Dedifferentiated amniotic fluid mesenchymal stem cell (primary cell): ENCODE measurements at regions not wholly inside any gene's neighbourhood (a gene's known extent, or its start where the extent isn't known, plus 50 kb on each side); places are given as distances from the start of the nearest gene placed in this dataset.
"Not testable (repeated sequence)": the region's sequence is repeated elsewhere in the genome, so short reads cannot be mapped to it uniquely, and the experiment has no call there.

Source experiments
- DNase-seq: peaks from one replicate; pipeline ENCODE4 v3.0.0-alpha.2; 2016; ENCODE audit errors: extremely low spot score

DNA sequence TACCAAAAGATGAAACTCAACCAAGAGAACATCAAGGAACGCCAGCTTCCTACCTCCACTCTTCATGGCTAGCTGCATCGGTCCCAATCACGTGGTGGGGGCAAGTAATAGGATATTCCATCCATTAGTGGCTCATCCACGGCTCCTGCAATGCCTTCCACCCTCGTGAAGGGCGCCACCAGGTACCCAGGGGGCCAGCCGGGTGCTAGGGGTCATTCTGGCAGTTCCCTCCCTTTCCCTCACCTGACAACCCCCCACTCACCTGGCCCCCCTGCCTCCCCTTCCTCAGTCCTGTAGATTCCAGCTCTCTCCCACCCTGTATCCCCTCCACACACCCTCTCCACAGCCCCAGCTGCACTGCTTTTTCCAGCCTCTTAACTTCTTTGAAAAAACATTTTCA, 161.9 kb downstream of the URI1 start:
- no peak for DNase-seq

DNA sequence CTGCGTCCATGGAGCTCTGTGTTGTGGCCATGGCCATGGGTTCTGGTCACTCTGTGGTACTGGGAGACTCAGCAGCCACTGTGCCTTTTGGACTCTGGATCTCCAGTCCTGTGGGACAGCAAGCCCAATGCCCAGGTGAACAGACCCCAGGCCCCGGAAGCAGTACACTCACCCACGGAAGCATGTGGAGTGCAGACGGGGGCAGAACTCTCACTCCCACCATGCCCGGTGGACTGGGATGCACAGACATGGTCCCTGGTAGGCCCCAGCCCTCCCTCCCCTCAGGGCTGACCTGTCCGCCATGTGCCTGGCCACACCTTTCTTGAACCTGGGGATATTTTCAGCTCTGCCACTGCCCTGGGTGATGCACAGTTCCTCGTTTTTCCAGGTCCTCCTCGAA, 163.3 kb downstream of the URI1 start:
- no peak for DNase-seq

DNA sequence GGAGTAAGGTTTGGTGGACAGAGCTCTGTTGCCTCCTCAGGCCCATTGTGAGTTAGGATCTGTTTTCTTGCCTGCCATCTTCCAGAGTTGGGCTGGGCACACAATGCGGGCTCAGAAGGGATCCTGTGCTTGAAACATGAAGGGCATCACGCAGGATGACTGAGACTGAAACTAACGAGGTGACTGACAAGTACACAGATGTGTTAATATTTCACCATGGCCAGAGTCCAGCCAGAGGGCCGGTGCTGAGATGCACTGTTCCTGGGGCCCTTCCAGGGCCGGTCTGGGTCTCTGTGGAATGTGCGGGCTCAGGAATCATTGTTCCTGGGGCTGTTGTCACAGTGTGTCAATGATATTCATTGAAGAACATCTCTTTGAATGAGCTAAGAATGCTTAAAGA, 163.7 kb downstream of the URI1 start:
- DNase-seq = no peak

DNA sequence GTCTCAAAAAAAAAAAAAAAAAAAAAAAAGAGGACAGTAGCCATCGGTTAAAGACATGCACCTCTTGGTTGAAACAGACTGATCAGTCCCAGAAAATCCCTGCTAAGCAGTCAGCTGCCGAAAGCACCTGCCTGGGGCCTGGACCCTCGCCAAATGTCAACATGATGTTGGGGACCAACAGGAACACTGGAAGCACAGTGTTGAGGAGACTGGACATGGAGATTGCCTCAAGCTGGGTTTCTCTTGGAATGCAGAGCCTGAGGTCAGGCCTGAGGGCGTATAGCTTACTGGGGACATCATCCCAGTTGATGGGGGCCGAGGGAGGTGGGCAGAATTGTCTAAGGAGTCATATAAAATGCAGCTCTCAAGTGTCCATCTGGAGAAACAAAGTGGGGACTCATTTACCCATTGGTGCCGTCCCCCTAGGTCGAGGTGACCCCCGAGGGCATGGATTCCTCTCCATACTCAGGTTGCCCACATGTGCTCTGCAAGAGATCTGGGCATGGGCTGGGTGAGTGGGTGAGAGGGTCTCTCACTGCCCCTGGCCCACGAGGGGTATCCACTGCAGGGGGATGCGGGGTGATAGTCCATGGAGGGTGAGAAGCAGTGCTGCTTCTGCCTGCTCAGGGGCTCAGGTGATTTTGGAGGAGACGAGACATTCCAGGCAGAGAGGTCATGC, 164.5 kb downstream of the URI1 start:
- no peak for DNase-seq

DNA sequence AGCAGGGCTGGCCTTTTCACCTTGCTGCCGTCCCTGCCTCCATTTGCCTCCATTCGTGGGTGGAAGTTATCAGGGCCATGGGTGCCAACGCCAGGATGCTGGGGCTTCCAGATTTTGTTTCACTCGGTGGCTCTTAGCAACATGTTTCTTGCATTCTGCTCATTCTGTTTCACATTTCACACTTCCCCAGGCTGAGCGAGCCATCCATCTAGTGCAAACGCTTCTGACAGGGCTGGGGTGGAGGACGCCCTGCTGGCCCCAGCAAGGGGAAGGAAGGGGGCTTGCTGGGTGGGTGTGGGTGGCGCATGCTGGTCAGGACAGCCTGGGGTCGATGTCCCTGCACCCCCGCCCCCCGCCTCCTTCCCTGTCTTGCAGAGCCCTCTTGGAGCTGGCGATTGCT, 165.2 kb downstream of the URI1 start:
- DNase-seq = no peak

DNA sequence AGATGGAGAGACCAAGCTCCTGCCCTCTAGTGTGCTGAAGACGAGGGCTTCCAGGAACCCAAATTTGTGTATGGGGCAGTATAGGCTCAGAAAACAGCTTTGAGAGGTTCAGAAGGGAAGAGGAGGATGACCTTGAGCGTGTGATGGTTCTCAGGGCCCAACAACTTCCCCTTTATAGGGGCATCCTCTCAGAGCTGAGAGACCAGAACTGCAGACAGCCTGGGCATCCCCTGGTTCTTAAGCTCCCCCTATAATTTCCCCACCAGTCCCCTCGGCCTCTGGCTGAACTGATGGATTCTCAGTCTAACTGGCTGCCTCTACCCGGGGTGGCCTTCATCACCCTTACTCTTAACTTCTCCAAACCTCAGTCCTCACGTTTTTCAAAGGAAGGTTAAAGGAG, 167.5 kb downstream of the URI1 start:
- DNase-seq = no peak

DNA sequence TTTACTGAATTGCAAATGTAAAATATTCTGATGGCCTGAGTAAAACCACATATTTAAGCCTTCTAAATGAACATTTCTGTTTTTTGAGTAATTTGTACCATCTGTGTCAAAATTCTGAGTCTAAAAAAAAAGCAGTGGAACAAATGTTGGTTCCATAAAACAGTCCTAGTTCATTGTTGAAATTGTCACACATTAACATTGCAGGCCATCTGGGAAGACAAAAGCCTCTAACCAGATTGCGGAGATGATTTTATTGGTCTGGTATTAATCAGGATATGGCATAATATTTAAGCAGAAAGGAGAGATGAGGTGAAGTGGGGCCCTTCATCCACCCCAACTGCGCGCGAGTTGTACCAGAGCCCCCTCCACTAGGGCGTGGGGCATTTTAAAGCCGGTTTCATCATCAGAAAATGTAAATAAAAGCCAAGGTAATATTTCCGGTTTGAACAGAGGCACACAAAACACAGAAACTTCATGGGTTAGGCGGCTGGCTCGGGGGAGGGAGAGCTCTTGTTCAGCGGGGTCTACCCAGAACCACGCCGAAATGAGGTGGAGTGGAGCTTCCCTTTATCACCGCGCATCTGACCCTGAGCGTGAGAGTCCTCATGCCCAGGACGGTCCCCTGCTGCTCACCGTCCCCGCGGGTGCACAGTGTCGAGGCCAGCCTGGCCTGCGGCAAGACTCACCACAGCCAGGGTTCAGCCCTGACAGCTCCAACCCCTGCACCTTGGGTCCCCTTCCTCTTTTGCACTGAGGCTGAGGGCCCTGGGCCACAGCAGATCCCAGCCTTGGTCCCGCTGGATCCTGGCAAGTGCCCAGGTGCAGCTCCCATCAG, 169.2 kb downstream of the URI1 start:
- DNase-seq = no peak

DNA sequence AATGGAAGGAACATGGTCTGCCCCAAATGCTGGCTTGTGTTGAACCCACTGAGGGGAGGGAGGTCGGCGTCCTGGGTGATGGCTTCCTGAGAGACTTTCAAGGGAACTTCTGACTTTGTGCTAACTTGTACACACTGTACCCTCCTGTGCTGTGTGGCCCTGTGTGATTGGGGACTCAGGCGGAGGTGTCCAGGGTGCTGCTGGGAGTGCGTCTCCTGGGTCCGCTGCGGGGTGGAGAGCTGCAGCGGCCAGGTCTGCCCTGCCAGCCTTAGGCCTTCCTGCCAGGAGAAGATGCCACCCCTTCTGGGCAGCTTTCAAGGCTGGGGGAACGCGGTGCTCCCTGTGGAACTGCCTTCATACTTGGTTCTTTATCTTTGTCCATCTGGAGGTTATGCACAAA, 170.1 kb downstream of the URI1 start:
- no peak for DNase-seq

DNA sequence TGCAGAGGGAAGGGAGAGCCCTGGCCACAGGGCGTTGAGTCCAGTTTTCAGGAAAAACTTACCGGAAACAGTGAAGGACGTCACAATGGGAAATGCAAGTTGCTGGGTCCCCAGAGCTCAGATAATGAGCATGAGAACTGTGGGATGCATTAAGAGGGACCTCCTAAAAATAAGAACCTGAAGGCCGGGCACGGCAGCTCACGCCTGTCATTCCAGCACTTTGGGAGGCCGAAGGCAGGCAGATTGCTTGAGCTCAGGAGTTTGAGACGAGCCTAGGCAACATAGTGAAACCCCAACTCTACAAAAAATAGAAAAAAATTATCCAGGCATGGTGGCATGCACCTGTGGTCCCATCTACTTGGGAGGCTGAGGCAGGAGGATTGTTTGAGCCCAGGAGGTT, 170.6 kb downstream of the URI1 start:
- no peak for DNase-seq

DNA sequence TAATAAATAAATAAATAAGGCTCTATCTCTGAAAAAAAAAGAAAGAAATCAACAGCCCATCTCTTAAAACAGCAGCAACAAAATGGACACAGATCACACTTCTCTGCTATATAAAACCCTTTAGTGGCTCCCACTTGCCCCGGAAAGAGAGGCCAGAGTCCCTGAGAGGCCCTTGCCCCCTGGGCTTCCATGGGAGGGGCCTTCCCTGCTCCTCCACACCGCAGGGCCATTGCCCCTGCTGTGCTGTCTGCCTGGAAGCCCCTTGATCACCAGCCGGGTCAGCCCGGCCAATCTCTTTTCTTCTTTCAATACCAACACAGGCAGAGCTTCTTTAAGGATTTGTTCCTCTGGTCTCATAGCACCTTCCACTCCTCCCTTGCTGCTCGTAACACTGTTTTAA, 171.1 kb downstream of the URI1 start:
- no peak for DNase-seq

DNA sequence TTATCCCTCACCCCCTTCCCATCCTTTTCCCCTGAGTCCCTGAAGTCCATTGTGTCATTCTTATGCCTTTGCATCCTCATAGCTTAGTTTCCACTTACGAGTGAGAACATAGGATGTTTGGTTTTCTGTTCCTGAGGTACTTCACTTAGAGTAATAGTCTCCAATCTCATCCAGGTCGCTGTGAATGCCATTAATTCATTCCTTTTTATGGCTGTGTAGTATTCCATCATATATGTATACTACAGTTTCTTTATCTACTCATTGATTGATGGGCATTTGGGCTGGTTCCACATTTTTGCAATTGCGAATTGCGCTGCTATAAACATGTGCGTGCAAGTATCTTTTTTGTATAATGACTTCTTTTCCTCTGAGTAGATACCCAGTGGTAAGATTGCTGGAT, 172.1 kb downstream of the URI1 start:
- not testable (repeated sequence) for DNase-seq

DNA sequence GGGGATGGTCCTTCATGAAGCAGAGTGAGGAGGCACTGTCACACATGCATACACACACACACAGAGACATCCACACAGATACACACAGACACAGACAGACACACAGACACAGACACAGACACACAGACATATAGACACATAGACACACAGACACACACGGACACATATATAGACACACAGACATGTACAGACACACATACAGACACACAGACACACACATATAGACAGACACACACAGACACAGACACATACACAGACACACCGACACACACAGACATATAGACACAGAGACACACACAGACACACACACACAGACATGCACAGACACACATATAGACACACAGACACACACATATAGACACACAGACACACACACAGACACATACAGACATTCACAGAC, 173.9 kb downstream of the URI1 start:
- DNase-seq = no peak

DNA sequence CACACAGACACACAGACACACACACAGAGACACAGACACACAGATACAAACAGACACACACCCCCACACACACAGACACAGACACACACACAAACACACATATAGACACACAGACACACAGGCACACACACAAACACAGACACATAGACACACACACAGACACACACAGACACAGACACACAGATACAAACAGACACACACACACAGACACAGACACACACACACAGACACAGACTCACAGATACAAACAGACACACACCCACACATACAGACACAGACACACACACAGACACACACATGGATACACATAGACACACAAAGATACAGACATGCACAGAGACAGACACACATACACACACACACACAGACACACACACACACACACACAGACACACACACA, 174.5 kb downstream of the URI1 start:
- DNase-seq = no peak

DNA sequence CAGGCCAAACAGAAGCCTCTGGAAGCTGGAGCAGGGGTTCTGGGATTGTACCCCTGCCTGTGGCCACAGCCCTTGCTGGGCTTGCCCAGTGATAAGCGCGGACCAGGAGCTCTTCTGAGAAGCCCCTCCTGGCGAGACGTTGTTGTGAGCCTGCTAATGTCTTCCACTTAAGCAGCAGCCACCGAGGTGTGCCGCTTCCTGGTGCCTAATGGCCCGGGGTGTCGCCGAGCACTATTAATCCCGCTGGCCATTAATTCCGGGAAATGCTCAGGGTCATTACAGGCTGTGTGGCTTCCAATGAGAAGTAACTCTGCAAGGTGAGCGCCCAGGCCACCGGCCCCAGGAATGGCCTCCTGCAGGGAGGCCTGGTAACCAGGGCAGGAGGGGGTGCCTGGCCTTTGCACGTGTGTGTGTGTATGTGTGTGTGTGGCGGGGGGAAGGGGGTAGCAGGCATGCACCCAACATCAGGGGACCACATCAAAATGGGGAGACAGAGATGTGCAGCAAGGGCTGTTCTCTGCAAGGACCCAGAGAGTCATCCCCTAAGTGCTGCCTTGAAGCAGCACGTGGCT, 175.0 kb downstream of the URI1 start:
- no peak for DNase-seq

DNA sequence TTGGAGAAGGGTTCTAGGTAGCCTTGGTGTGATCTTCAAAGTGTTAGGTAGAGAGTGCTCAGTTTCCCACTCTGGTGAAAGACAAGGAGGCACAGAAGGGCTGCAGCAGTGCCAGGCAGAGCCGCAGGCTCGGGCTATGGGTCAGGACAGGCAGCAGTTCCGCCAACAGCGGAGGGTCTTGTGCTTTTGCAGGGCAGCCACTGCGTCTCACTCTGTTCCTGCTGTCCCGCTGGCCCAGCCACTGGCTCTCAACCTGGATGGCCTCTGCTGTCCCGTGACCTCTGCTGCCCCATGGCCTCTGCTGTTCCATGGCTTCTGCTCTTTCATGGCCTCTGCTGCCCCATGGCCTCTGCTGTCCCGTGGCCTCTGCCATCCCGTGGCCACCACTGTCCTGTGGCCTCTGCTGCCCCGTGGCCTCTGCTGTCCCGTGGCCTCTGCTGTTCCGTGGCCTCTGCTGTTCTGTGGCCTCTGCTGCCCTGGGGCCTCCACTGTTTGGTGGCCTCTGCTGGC, 175.7 kb downstream of the URI1 start:
- no peak for DNase-seq

DNA sequence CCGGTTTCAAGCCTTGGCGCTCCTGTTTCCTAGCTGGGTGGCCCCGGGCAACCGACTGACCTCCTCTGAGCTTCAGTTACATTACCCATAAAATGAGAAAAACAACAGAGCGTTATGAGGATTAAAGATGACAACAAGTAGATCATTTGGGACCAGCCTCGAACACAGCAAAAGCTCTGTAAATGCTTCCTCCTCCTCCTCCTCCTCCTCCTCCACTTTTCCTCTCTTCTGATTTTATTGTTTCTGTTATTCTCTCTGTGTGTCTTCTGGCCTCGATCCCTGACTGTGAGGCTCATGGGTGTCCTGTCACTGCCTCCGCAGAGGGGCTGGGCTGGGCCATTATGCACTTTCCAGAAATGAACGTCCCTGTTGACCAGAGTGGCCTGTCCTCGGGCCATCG, 176.2 kb downstream of the URI1 start:
- DNase-seq = no peak

DNA sequence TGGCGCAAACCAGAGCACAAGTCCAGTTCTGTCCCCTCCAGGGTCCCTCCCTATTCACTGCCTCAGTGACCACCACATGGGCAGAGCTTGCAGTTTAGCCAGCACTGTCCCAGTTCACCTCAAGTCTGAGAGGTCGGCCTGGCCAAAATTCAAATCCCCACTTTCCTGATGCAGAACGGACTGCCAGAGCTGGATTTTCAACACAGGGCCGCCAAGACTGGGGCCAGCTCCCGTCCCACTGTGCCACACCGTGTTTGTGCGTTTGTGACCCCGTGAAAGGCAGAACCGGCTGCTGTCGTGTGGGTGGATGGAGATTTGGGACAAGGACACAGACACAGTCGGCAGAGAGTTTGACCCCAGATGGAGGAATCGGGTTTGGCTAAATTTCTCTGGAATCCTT, 176.7 kb downstream of the URI1 start:
- DNase-seq = no peak

DNA sequence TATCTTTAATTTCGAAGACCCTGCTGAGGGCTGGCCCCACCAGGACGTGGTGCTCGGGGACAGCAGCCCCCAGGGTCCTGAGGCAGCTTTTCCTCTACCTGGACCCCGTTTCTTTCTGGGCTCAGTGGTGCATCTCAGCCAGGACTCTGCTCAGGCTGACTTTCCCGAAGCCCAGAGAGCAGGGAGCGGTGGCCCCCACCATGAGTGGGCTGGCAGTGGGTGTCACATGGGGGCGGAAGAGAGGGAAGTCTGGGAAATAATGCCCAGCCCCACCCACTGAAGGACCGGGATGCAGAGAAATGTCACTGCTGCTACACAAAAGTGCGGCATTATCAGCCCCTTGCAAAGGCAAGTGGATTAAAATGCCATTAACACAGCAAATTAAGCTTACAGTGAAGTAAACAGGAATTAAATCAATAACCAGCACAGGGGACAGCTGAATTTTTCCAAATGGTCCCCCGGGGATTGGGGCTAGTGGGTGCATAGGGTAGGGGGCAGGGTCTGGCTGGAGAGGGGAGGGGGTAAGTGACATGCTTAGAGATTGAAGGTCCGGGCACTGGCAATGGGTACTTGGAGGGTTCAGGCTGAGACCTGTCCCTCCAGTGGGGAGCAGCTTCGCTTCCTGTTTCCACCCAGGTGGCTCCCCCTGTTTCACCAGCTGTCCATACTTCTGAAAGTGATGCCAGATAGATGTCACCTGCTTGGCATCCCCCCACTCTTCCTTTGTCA, 177.3 kb downstream of the URI1 start:
- DNase-seq = no peak

DNA sequence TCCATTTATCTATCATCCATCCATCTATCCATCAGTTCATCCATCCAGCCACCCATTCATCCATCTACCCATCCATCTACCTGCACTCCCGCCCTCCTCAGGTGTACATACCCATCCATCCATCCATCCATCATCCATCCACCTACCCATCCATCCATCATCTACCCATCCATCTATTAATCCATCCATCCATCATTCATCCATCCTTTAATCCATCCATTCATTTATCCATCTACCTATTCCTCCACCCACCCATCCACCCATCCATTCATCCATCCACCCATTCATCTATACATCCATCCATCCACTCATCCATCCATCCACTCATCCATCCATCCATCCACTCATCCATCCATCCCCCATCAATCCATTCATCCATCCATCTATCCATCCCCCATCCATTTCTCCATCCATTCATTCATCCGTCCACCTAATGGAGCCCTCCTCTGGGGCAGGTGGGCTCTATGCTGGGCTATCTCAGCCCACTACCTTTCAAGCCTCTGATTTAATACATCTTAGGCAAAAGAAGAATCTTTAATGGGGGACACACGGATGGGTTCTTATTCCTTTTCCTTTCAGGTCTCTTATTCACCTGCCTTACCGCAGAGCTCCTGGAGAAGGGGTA, 178.9 kb downstream of the URI1 start:
- DNase-seq = no peak

DNA sequence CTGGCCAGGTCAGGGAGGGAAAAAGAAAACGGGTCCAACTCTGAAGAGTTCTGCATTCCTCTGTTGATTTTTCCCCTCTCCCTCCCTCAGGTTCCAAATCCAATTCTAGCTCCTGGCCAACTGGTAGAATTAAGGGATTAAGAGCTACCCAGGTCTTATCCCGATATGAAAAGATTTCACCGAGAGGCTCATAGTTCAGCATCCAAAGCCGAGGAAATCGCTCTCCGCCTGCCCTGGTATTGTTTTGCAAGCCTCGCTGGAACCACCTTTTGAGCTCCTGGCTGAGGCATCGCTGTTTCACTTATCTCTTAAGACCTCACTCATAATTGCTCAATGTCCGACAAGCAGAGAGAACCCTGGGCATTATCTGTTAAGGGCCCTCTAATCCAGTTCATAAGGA, 180.4 kb downstream of the URI1 start:
- DNase-seq = no peak

DNA sequence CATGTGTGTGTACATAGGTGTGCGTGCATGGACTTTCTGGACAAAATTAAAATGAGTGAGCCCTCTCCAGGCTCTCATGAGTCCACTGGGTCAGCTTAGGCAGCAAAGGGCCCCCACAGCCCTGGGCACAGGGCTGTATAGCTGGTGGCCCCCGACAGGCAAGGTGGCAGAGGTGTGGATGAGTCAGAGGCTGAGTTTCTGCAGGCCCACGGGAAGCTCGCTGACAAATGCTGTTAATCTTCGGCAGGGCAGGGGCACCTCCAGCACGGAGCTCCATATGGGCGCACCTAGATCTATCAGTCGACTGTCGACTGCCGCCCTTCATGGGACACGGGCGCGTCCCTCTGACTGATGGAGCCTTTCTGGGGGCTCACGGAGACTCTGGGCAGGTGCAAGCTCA, 181.1 kb downstream of the URI1 start:
- DNase-seq = no peak

DNA sequence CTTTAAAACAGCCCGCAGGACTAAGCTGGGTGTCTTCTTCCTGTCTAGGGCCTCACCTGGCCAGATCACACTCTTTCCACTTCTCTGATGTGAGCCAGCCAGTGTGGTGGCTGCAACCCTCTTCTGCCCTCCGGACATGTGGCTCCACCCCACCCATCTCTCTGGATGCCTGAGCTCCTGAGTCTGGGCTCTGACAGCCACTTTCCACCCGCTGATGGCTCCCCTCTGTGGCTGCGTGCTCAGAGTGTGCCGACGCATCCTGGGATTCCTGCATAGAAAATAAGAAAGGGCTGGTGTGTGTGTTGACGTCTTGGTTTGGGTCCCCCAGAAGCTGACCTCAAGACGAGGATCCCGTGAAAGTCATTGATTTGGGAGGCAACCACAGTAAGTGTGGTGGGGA, 181.6 kb downstream of the URI1 start:
- DNase-seq = no peak
